ENCODE measurements at regions not wholly inside any gene's neighbourhood (a gene's known extent, or its start where the extent isn't known, plus 50 kb on each side); places are given as distances from the start of the nearest gene placed in this dataset.

GRCh38 chr7:66413379-66414114 lies 208.4 kb downstream of the TPST1 start:
- peak; percentile 88 to 96 (median 92) for ATAC-seq
- Histone ChIP-seq H3K4me1 (peaks cover 0 to 16% (median 8%) of the 10 kb centered on the region in 9 donors), H3K27ac (peak overlapping the region in 2 of 10 donors; percentile 26 to 31), H3K4me3 (peak overlapping the region; percentile 18 to 64 (median 55)), H3K36me3 (peaks cover 0 to 21% (median 0%) of the 10 kb centered on the region in 9 donors), H3K9me3 (no peaks in the 10 kb centered on the region), H3K27me3 (no peaks in the 10 kb centered on the region)
- WGBS, 2 donors = 4% methylated on average over 47 to 49 of the region's 49 CpGs
- intact Hi-C loops (cut with DNase I) = loop anchor here in 2 of 10 donors (5.0 to 10.0 kb wide), 2 partner anchors 211 to 269 kb away; no protein-coding TSS in a partner anchor
- TF ChIP-seq CTCF (IDR thresholded peaks at IDR 0.05) = peak in 6 of 9 donors; percentile 23 to 59 (median 49)
- peak; percentile 75 to 83 for DNase-seq

DNA sequence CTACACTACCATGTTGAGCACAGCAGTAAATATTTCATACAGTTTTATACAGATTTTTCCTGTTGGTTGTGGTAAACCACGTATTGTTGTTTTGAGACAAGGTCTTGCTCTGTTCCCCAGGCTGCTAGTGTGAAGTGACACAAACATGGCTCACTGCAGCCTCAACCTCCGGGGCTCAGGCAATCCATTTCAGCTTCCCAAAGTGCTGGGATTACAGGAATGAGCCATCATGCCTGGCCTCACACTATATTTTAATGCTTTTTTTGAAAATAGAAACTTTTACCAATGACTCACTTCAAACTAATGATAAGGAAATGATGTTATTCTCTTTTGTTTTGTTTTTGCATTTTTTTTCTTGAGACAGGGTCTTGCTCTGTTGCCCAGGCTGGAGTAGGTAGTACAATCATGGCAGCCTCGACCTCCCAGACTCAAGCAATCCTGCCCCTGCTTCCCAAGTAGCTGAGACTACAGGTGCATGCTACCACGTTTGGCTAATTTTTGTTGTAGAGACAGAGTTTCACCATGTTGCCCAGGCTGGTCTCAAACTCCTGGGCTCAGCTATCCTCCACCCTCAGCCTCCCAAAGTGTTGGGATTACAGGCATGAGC lies 210.6 kb downstream of the TPST1 start:
- 87% methylated on average over 4 of the region's 4 CpGs for WGBS, 2 donors
- Histone ChIP-seq H3K27me3 (no peaks in the 10 kb centered on the region), H3K4me1 (peaks cover 0 to 16% (median 8%) of the 10 kb centered on the region in 9 donors), H3K9me3 (no peaks in the 10 kb centered on the region), H3K27ac (no peak overlapping the region), H3K36me3 (peaks cover 0 to 6% (median 0%) of the 10 kb centered on the region in 9 donors), H3K4me3 (no peak overlapping the region)
- TF ChIP-seq CTCF (IDR thresholded peaks at IDR 0.05) = no peak
- intact Hi-C loops (cut with DNase I) = loop anchor here in 2 of 10 donors (10.0 kb wide), 1 partner anchor 271 kb away; no protein-coding TSS in a partner anchor
- ATAC-seq = no peak
- no peak for DNase-seq

DNA sequence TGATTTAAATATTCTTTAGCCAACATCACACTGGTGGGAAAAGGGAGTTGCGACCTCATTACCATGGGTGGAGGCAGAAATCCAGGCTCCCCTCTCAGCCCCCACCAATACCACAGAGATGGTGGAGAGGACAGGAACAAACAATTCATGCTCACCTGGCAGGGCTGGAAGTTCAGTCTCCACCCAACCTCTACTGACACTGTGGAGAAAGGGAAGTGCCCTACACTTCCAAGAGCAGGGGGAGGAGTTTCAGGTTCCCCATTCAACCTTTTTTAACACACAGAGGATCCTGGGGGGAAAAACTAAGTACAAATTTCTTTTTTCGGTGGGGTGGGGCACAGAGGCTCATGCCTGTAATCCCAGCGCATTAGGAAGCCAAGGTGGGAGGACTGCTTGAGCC lies 210.1 kb upstream of the KCTD7 start:
- Histone ChIP-seq H3K36me3 (peaks cover 0 to 3% (median 0%) of the 10 kb centered on the region in 9 donors), H3K4me3 (no peak overlapping the region), H3K27me3 (no peaks in the 10 kb centered on the region), H3K9me3 (no peaks in the 10 kb centered on the region), H3K27ac (no peak overlapping the region), H3K4me1 (peaks cover 0 to 11% (median 6%) of the 10 kb centered on the region in 9 donors)
- no peak for TF ChIP-seq CTCF (IDR thresholded peaks at IDR 0.05)
- 95 to 96% methylated on average over 3 of the region's 3 CpGs for WGBS, 2 donors
- intact Hi-C loops (cut with DNase I) = loop anchor here in 2 of 10 donors (10.0 kb wide), 1 partner anchor 274 kb away; no protein-coding TSS in a partner anchor
- no peak for ATAC-seq
- no peak for DNase-seq

DNA sequence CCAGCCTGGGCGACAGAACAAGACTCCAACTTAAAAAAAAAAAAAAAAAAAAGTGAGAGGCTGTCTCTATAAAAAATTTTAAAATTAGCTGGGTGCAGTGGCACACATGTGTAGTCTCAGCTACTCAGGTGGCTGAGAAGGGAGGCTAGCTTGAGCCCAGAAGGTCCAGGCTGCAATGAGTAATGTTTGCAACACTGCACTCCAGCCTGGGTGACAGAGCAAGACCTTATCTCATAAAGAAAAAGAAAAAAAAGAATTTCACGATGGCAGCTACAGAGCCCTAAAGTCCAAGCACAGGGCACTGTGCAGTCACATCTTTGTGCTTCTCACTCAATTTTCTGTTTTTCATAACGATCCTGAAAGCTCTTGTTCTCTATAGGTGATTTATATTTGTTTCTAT lies 209.5 kb upstream of the KCTD7 start:
- ATAC-seq = no peak
- no peak for TF ChIP-seq CTCF (IDR thresholded peaks at IDR 0.05)
- no peak for DNase-seq
- intact Hi-C loops (cut with DNase I) = loop anchor here in 2 of 10 donors (10.0 kb wide), 1 partner anchor 274 kb away; no protein-coding TSS in a partner anchor
- Histone ChIP-seq H3K36me3 (peaks cover 0 to 10% (median 0%) of the 10 kb centered on the region in 9 donors), H3K27me3 (no peaks in the 10 kb centered on the region), H3K4me3 (no peak overlapping the region), H3K27ac (no peak overlapping the region), H3K9me3 (no peaks in the 10 kb centered on the region), H3K4me1 (peaks cover 0 to 4% (median under 1%) of the 10 kb centered on the region in 9 donors)
- 77 to 85% methylated on average over 3 of the region's 3 CpGs for WGBS, 2 donors
